ENCODE measurements at regions not wholly inside any gene's neighbourhood (a gene's known extent, or its start where the extent isn't known, plus 50 kb on each side); places are given as distances from the start of the nearest gene placed in this dataset.

DNA sequence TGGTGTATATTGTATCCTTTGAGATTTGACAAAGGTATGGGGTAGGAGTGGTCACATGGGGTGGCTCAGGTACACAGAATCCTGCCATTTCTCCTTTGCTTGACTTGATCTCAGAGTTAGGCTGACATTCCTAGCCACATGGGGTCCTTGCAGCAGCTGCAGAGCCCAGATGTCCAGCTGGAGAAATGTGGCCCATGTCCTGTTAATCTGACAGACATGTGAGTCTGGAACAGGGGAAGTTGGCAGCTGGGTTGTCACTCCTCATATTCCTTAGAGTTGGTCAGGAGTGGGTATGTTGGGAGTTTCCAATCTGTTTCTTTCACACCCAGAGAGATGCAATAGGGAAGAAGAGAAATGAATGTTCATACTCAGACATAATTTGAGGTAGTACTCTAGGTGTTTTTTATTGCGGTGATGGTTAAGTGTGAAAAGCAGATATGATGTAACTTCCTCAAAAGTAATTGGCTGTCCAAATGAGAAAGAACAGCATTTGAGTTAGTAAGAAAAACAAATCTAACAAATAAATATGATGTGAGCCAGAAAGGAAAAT lies 402.6 kb upstream of the MEIS1 start:
- peaks cover 10% of the 10 kb centered on the region for H3K4me1 Mint-ChIP-seq
- DNase-seq (ENCODE audit: low spot score in 2 of 2, unreplicated experiment in 2 of 2) = no peak
- no peak overlapping the region for H3K27ac Mint-ChIP-seq
- peaks cover 16% of the 10 kb centered on the region for H3K9me3 Mint-ChIP-seq
- H3K27me3 Mint-ChIP-seq (ENCODE audit: low read depth) = no peaks in the 10 kb centered on the region
- TF ChIP-seq, protein P1, sequence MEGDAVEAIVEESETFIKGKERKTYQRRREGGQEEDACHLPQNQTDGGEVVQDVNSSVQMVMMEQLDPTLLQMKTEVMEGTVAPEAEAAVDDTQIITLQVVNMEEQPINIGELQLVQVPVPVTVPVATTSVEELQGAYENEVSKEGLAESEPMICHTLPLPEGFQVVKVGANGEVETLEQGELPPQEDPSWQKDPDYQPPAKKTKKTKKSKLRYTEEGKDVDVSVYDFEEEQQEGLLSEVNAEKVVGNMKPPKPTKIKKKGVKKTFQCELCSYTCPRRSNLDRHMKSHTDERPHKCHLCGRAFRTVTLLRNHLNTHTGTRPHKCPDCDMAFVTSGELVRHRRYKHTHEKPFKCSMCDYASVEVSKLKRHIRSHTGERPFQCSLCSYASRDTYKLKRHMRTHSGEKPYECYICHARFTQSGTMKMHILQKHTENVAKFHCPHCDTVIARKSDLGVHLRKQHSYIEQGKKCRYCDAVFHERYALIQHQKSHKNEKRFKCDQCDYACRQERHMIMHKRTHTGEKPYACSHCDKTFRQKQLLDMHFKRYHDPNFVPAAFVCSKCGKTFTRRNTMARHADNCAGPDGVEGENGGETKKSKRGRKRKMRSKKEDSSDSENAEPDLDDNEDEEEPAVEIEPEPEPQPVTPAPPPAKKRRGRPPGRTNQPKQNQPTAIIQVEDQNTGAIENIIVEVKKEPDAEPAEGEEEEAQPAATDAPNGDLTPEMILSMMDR (IDR thresholded peaks at IDR 0.05; ENCODE audit: unreplicated experiment) = no peak
- no peak overlapping the region for H3K4me3 Mint-ChIP-seq
- no peaks in the 10 kb centered on the region for H3K36me3 Mint-ChIP-seq

- peaks cover 5% of the 10 kb centered on the region for H3K4me1 Mint-ChIP-seq
- no peaks in the 10 kb centered on the region for H3K36me3 Mint-ChIP-seq
- H3K9me3 Mint-ChIP-seq = peaks cover 16% of the 10 kb centered on the region
- no peak overlapping the region for H3K27ac Mint-ChIP-seq
- no peak for DNase-seq (ENCODE audit: low spot score in 2 of 2, unreplicated experiment in 2 of 2)
- TF ChIP-seq, protein P1 (IDR thresholded peaks at IDR 0.05; ENCODE audit: unreplicated experiment) = no peak
- H3K27me3 Mint-ChIP-seq (ENCODE audit: low read depth) = no peaks in the 10 kb centered on the region
- H3K4me3 Mint-ChIP-seq = no peak overlapping the region
These were observed 403.7 kb upstream of the MEIS1 start for GRCh38 chr2:66031236-66031635.

- TF ChIP-seq, protein P1 (IDR thresholded peaks at IDR 0.05; ENCODE audit: unreplicated experiment) = no peak
- H3K4me1 Mint-ChIP-seq = peaks cover 5% of the 10 kb centered on the region
- H3K27ac Mint-ChIP-seq = no peak overlapping the region
- H3K9me3 Mint-ChIP-seq = peaks cover 16% of the 10 kb centered on the region
- no peak for DNase-seq (ENCODE audit: low spot score in 2 of 2, unreplicated experiment in 2 of 2)
- no peaks in the 10 kb centered on the region for H3K36me3 Mint-ChIP-seq
- H3K27me3 Mint-ChIP-seq (ENCODE audit: low read depth) = no peaks in the 10 kb centered on the region
- no peak overlapping the region for H3K4me3 Mint-ChIP-seq
These were observed 404.4 kb upstream of the MEIS1 start for GRCh38 chr2:66030553-66030952.

- DNase-seq (ENCODE audit: low spot score in 2 of 2, unreplicated experiment in 2 of 2) = no peak
- Mint-ChIP-seq H3K27ac (peak overlapping the region; percentile 70), H3K4me1 (peaks cover 32% of the 10 kb centered on the region), H3K4me3 (no peak overlapping the region), H3K36me3 (peaks cover 11% of the 10 kb centered on the region), H3K9me3 (peaks cover 25% of the 10 kb centered on the region), H3K27me3 (ENCODE audit: low read depth) (no peaks in the 10 kb centered on the region)
- TF ChIP-seq, protein P1 (IDR thresholded peaks at IDR 0.05; ENCODE audit: unreplicated experiment) = no peak
These were observed 410.5 kb upstream of the MEIS1 start for GRCh38 chr2:66024391-66024790.

DNA sequence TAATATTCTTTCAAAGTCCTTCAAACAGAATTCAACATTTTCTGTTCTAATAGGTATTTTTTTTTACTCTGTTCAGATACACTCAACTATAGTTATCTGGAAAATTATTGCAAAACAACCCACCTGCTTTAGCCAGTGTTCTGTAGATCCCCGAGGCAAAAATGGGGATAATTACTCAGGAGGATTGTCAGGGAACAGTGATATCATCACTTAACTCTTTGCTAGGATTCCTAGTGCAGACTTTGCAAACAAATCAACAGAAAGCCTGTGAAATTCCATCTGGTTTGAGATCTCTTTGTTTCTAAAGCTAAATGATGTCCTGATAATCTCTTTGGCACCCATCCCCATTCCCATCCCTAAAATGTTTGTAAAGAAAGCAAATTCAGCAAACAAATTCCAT lies 413.6 kb upstream of the MEIS1 start:
- peaks cover 15% of the 10 kb centered on the region for H3K9me3 Mint-ChIP-seq
- H3K36me3 Mint-ChIP-seq = peaks cover 11% of the 10 kb centered on the region
- H3K4me3 Mint-ChIP-seq = no peak overlapping the region
- peaks cover 41% of the 10 kb centered on the region for H3K4me1 Mint-ChIP-seq
- no peak for DNase-seq (ENCODE audit: low spot score in 2 of 2, unreplicated experiment in 2 of 2)
- no peaks in the 10 kb centered on the region for H3K27me3 Mint-ChIP-seq (ENCODE audit: low read depth)
- TF ChIP-seq, protein P1 (IDR thresholded peaks at IDR 0.05; ENCODE audit: unreplicated experiment) = no peak
- peak overlapping the region; percentile 48 for H3K27ac Mint-ChIP-seq

GRCh38 chr2:66017763-66018162 lies 417.2 kb upstream of the MEIS1 start:
- no peak for DNase-seq (ENCODE audit: low spot score in 2 of 2, unreplicated experiment in 2 of 2)
- Mint-ChIP-seq H3K27ac (no peak overlapping the region), H3K27me3 (ENCODE audit: low read depth) (no peaks in the 10 kb centered on the region), H3K4me1 (peaks cover 53% of the 10 kb centered on the region), H3K4me3 (no peak overlapping the region), H3K36me3 (peaks cover 5% of the 10 kb centered on the region), H3K9me3 (peaks cover 6% of the 10 kb centered on the region)
- TF ChIP-seq, protein P1 (IDR thresholded peaks at IDR 0.05; ENCODE audit: unreplicated experiment) = no peak

All from mesothelial cell of epicardium (in vitro differentiated cells).